ENCODE measurements at regions not wholly inside any gene's neighbourhood (a gene's known extent, or its start where the extent isn't known, plus 50 kb on each side); places are given as distances from the start of the nearest gene placed in this dataset.

GRCh38 chr9:107431461-107431860 lies 58.1 kb downstream of the KLF4 start:
- no peak for DNase-seq

- DNase-seq: no peak
Observed at GRCh38 chr9:107430071-107430470, 59.5 kb downstream of the KLF4 start.

- DNase-seq: no peak
Observed at GRCh38 chr9:107426126-107426525, 63.4 kb downstream of the KLF4 start.

DNA sequence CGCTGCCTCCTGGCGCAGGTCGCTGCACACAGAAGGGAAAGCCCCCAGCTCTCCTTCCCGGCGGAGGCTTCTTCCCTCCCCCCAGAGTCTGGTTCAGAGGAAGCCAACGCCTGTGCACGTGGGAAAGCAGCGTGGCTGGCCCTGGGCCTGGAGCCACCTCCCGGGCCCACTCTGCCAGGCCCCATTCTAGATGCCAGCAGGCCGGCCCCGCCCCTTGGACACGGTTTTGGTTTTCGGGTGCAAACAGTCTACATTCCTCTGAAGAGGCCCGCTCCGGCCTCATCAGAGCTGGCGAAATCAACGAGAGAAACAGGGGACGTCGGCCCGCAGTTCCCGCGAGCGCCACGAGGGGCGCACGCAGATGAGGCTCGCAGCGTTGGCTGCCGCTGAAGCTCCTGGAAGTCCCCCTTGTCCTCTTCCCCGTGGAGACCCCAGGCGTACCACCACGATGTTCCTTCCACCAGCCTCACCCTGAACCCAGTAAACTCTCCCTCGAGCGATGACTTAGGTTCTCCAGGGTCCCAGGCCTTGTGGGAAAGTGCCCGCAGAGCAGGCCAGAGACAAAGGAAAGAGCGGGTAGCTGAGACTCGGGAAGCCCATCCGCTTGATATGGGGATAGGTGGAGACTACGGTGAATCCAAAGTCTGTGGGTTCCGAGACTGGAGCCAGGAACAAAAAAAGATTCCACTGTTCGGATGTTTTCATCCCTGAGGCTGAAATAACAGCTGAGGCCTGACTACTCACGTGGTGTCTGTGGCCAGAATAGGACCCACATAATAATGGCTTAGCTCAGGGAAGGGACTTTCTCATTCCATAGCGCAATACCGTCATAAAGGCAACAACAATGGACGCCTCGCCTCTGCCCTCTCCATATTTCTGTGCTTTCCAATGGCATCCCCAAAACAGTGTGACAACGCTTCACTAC lies 64.2 kb downstream of the KLF4 start:
- peak; percentile 52 for DNase-seq

GRCh38 chr9:107423540-107423939 lies 66.0 kb downstream of the KLF4 start:
- no peak for DNase-seq

GRCh38 chr9:107422189-107423185 lies 67.1 kb downstream of the KLF4 start:
- DNase-seq: peak; percentile 78

DNA sequence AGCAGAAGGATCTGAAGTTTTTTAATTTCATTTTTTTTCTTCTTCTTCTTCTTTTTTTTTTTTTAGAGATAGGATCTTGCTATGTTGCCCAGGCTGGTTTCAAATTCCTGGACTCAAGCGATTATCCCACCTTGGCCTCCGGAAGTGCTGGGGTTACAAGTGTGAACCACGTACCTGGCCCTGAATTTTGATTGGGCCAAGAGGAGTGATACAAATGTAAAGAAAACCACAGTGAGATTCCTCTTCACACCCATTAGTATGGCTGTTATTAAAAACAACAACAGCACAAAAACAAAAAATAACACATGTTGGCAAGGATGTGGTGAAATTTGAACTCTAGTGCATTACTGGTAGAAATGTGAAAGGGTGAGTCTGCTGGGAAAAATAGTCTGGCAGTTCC lies 79.1 kb downstream of the KLF4 start:
- DNase-seq: no peak

GRCh38 chr9:107409581-107410389 lies 79.8 kb downstream of the KLF4 start:
- no peak for DNase-seq

- DNase-seq: no peak
Observed at GRCh38 chr9:107407675-107408074, 81.9 kb downstream of the KLF4 start.

- no peak for DNase-seq
Observed at GRCh38 chr9:107405511-107405910, 84.1 kb downstream of the KLF4 start.

- DNase-seq: no peak
Observed at GRCh38 chr9:107404736-107405135, 84.8 kb downstream of the KLF4 start.

DNA sequence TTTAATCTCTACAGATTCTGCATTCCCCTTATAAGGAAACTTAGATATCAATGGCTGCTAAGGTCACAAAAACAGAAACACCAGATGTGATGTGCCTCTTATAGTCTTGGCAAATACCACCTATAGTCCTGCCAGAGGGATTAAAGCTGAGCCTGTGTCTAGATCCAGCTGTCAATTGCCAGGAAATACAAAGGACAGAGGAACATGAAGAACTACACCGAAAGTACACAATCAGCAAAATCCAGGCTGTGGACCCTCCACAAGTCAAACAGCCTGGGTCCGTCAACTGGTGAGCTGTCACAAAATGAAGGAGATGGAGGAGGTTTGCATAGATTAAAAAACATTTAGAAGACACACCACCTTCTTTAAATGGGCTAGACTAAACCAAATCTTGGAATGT lies 85.4 kb downstream of the KLF4 start:
- DNase-seq: no peak

GRCh38 chr9:107397076-107398044 lies 92.2 kb downstream of the KLF4 start:
- no peak for DNase-seq

GRCh38 chr9:107394264-107394663 lies 95.3 kb downstream of the KLF4 start:
- no peak for DNase-seq

DNA sequence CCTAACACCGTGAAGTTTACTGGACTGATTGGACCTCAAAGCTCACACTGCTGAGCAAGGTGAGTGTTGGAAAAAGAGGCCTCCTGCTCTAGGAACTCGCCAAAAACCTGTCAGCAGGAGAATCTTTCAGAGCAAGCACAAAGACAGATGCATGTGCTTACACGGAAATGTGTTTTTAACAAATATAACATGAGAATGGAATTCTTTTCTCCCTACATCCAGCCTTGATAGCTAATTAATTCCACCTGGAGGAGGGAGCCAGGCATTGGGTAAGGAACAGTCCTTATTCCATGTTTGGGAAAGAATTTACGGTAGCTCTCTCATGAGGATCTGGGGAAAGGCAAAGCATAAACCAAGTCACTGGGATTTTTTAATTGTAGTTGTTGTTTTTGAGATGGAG lies 98.8 kb downstream of the KLF4 start:
- no peak for DNase-seq

DNA sequence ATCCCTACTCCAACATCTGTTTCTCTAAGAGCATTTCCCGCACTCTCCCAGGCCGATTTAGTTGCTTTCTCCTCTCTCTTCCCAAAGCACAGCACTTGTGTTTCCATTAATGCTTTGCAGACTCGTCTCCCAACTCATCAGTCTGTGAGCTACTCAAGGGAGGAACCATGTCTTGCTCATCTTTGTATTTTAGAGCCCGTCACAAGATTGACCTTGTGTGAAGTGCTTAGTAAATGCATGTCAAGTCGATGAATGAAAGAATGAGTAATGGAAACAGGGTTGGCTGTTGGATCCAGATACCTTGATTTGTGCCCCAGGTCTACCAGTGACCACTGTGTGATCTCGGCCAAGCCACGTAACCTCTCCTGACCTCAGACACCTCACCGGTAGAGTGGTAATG lies 99.3 kb downstream of the KLF4 start:
- DNase-seq: no peak

GRCh38 chr9:107389617-107390071 lies 99.9 kb downstream of the KLF4 start:
- DNase-seq: no peak

DNA sequence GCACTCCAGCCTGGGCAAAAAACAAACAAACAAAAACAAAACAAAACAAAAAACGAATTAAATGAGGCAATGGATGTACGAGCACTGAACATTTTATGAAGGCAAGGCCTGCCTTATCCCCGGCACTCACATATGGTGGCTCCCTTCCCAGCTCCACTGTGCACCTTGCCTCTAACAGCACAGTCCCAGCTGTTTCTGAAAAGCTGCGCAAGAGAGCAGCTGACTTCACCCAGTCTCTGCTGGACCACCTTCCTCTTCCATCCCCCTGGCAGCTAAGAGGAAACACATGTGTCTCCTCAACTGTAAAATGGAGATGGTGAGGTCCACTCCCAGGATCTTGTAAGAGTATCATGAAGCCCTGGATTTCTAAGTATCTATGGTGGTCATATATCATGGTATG lies 100.7 kb downstream of the KLF4 start:
- no peak for DNase-seq

GRCh38 chr9:107387409-107387808 lies 102.2 kb downstream of the KLF4 start:
- DNase-seq: no peak

GRCh38 chr9:107386396-107386795 lies 103.2 kb downstream of the KLF4 start:
- DNase-seq: no peak
